H1 (cell line): ENCODE measurements at regions not wholly inside any gene's neighbourhood (a gene's known extent, or its start where the extent isn't known, plus 50 kb on each side); places are given as distances from the start of the nearest gene placed in this dataset.

Experiments used
- CTCF ChIA-PET: fragments of 300-600 bp; sonication (Branson Sonifier 250); formaldehyde crosslinking; loops from one replicate; lab custom pipeline; 2021; ENCODE audit not compliant: partially characterized antibody; lab: Charles Lee
- POLR2A ChIA-PET: fragments of 300-600 bp; sonication (Branson Sonifier 250); formaldehyde crosslinking; loops from one replicate; lab custom pipeline; 2021; ENCODE audit warnings: inconsistent platforms; ENCODE audit not compliant: partially characterized antibody; lab: Charles Lee
- DNase-seq, 2 experiments: peaks; one replicate each; pipeline versions ENCODE4 v3.0.0 to v3.0.0-alpha.2; 2010 to 2022; ENCODE audit warnings: low spot score in 2 of 2, low read depth in 1 of 2, mixed read lengths in 1 of 2
- FAIRE-seq: peaks from 2 replicates; lab custom pipeline; 2011; peaks lifted over from hg19 to GRCh38; lab: Jason Lieb, UNC
- H2AFZ ChIP-seq: 2 replicates; pipeline ENCODE4 v1.8.1; 2012; ENCODE audit warnings: low read length, inconsistent platforms
- H2AK5ac ChIP-seq: 2 replicates; pipeline ENCODE4 v1.6.1; 2013; ENCODE audit warnings: low read depth, low read length
- H2BK120ac ChIP-seq: replicated peaks from 2 replicates; pipeline ENCODE3; 2013; ENCODE audit warnings: low read depth, low read length, inconsistent platforms
- H2BK12ac ChIP-seq: 2 replicates; pipeline ENCODE4 v1.6.1; 2013; ENCODE audit warnings: low read depth, low read length
- H2BK15ac ChIP-seq: 2 replicates; pipeline ENCODE4 v1.6.1; 2013; ENCODE audit warnings: low read length
- H2BK20ac ChIP-seq: 2 replicates; pipeline ENCODE4 v1.6.1; 2013; ENCODE audit warnings: low read length
- H2BK5ac ChIP-seq: 2 replicates; pipeline ENCODE4 v1.6.1; 2013; ENCODE audit warnings: low read depth, low read length
- H3K14ac ChIP-seq: 2 replicates; pipeline ENCODE4 v1.6.1; 2013; ENCODE audit warnings: inconsistent platforms; ENCODE audit not compliant: insufficient read length
- H3K18ac ChIP-seq: 2 replicates; pipeline ENCODE4 v1.6.1; 2013; ENCODE audit warnings: low read length; ENCODE audit errors: extremely low read depth
- H3K23ac ChIP-seq: 2 replicates; pipeline ENCODE4 v1.6.1; 2013; ENCODE audit warnings: inconsistent platforms; ENCODE audit not compliant: insufficient read length
- H3K23me2 ChIP-seq: 2 replicates; pipeline ENCODE4 v1.6.1; 2013; ENCODE audit warnings: low read depth, low read length
- H3K27ac ChIP-seq: 2 replicates; pipeline ENCODE4 v1.6.1; 2011; ENCODE audit warnings: low read depth, low read length, inconsistent platforms
- H3K27me3 ChIP-seq, 4 experiments: replicated peaks in 1 of 4; 1 replicate in 1 of 4; 2 replicates in 3 of 4; pipeline versions ENCODE4 v1.6.1 to v1.8.1; 2011 to 2013; ENCODE audit warnings: low read length in 3 of 4, mild to moderate bottlenecking in 3 of 4, inconsistent platforms in 2 of 4, mixed read lengths in 2 of 4, moderate library complexity in 1 of 4; ENCODE audit not compliant: control insufficient read depth in 3 of 4, insufficient read depth in 3 of 4; ENCODE audit errors: extremely low read depth in 1 of 4
- H3K36me3 ChIP-seq, 4 experiments: 2 replicates each; pipeline versions ENCODE4 v1.6.1 to v1.8.1; 2011 to 2013; ENCODE audit warnings: mild to moderate bottlenecking in 4 of 4, low read length in 3 of 4, moderate library complexity in 2 of 4, control low read depth in 1 of 4, inconsistent platforms in 1 of 4; ENCODE audit not compliant: insufficient read depth in 4 of 4, control insufficient read depth in 2 of 4
- H3K4ac ChIP-seq: replicated peaks from 2 replicates; pipeline ENCODE3; 2013; ENCODE audit warnings: low read length, low read depth, mixed read lengths, inconsistent platforms; ENCODE audit not compliant: insufficient read length
- H3K4me1 ChIP-seq, 4 experiments: replicated peaks in 1 of 4; 1 replicate in 1 of 4; 2 replicates in 3 of 4; pipeline versions ENCODE4 v1.6.1 to v1.8.1; 2011 to 2013; ENCODE audit warnings: low read length in 3 of 4, inconsistent platforms in 2 of 4, mixed read lengths in 1 of 4; ENCODE audit not compliant: insufficient read depth in 4 of 4, control insufficient read depth in 3 of 4
- H3K4me2 ChIP-seq, 2 experiments: 2 replicates each; pipeline versions ENCODE4 v1.6.1 to v1.8.1; 2011 to 2013; ENCODE audit warnings: low read depth in 2 of 2, low read length in 2 of 2, control low read depth in 1 of 2, inconsistent platforms in 1 of 2, mild to moderate bottlenecking in 1 of 2; ENCODE audit not compliant: insufficient read depth in 1 of 2
- H3K4me3 ChIP-seq, 4 experiments: fragments of 200-600, 300-600 bp in 1 of 4; sonication (generic), shearing (Covaris generic), sonication (Bioruptor Twin) in 1 of 4; 2 replicates each; pipeline versions ENCODE4 v1.5.1 to v1.8.1; 2011 to 2016; ENCODE audit warnings: low read length in 4 of 4, low read depth in 3 of 4, control low read depth in 2 of 4, inconsistent platforms in 2 of 4, mild to moderate bottlenecking in 2 of 4, mixed read lengths in 1 of 4, moderate library complexity in 1 of 4; ENCODE audit not compliant: insufficient read depth in 2 of 4; ENCODE audit errors: extremely low read depth in 1 of 4
- H3K56ac ChIP-seq: replicated peaks from 2 replicates; pipeline ENCODE3; 2013; ENCODE audit warnings: low read depth, mild to moderate bottlenecking, mixed read lengths, low read length, inconsistent platforms; ENCODE audit not compliant: insufficient read length
- H3K79me1 ChIP-seq: 2 replicates; pipeline ENCODE4 v1.6.1; 2013; ENCODE audit warnings: low read depth, low read length, control low read depth
- H3K79me2 ChIP-seq, 2 experiments: 2 replicates each; pipeline versions ENCODE4 v1.6.1 to v1.8.1; 2012 to 2013; ENCODE audit warnings: low read length in 2 of 2, mild to moderate bottlenecking in 2 of 2, inconsistent platforms in 1 of 2; ENCODE audit not compliant: insufficient read depth in 2 of 2, control insufficient read depth in 1 of 2
- H3K9ac ChIP-seq, 4 experiments: replicated peaks in 1 of 4; 1 replicate in 1 of 4; 2 replicates in 3 of 4; pipeline versions ENCODE4 v1.6.1 to v1.8.1; 2011 to 2013; ENCODE audit warnings: low read depth in 3 of 4, low read length in 3 of 4, control low read depth in 2 of 4, mild to moderate bottlenecking in 2 of 4, moderate library complexity in 2 of 4, inconsistent platforms in 1 of 4; ENCODE audit errors: extremely low read depth in 1 of 4
- H3K9me3 ChIP-seq, 2 experiments: 2 replicates each; pipeline versions ENCODE4 v1.6.1 to v1.8.1; 2012 to 2013; ENCODE audit warnings: mild to moderate bottlenecking in 2 of 2, moderate library complexity in 2 of 2, control low read depth in 1 of 2, inconsistent platforms in 1 of 2, low read depth in 1 of 2, low read length in 1 of 2, mixed read lengths in 1 of 2; ENCODE audit not compliant: insufficient read depth in 2 of 2
- H4K20me1 ChIP-seq, 2 experiments: replicated peaks in 1 of 2; 2 replicates each; pipeline versions ENCODE3 to v1.8.1; 2011 to 2013; ENCODE audit warnings: inconsistent platforms in 2 of 2, low read length in 2 of 2, mild to moderate bottlenecking in 1 of 2; ENCODE audit not compliant: insufficient read depth in 2 of 2, control insufficient read depth in 1 of 2
- H4K5ac ChIP-seq: 2 replicates; pipeline ENCODE4 v1.6.1; 2013; ENCODE audit warnings: low read length, low read depth, mixed read lengths, inconsistent platforms; ENCODE audit not compliant: insufficient read length
- H4K8ac ChIP-seq: 2 replicates; pipeline ENCODE4 v1.8.0; 2013; ENCODE audit warnings: mild to moderate bottlenecking, moderate library complexity, low read length, inconsistent platforms; ENCODE audit not compliant: insufficient read depth; ENCODE audit errors: extremely low read depth
- H4K91ac ChIP-seq: replicated peaks from 2 replicates; pipeline ENCODE3; 2013; ENCODE audit warnings: low read length, mixed read lengths, inconsistent platforms; ENCODE audit not compliant: insufficient read length
- ASH2L ChIP-seq: fragments of 200-600, 300-600 bp; sonication (generic); IDR thresholded peaks from one replicate; pipeline ENCODE4 v1.7.1; 2017; ENCODE audit warnings: low read length
- CREB1 ChIP-seq: IDR thresholded peaks from 2 replicates; pipeline ENCODE4 v1.6.1; 2012; ENCODE audit warnings: inconsistent platforms
- E2F6 ChIP-seq: IDR thresholded peaks from 2 replicates; pipeline ENCODE4 v1.6.1; 2012; ENCODE audit warnings: inconsistent platforms
- EGR1 ChIP-seq: IDR thresholded peaks from 2 replicates; pipeline ENCODE4 v1.6.1; 2011; ENCODE audit warnings: low read depth, low read length, borderline replicate concordance
- GTF2F1 ChIP-seq: IDR thresholded peaks from 2 replicates; pipeline ENCODE4 v1.6.1; 2012; ENCODE audit warnings: low read depth, low read length, improper control_type of control experiment, borderline replicate concordance
- JUND ChIP-seq: IDR thresholded peaks from 2 replicates; pipeline ENCODE4 v1.6.1; 2011; ENCODE audit warnings: mild to moderate bottlenecking, improper control_type of control experiment, low read length
- MAFK ChIP-seq: IDR thresholded peaks from 2 replicates; pipeline ENCODE4 v1.6.1; 2012; ENCODE audit warnings: low read depth, mild to moderate bottlenecking, improper control_type of control experiment, low read length
- SAP30 ChIP-seq: fragments of 300-600 bp; sonication (generic); IDR thresholded peaks from 2 replicates; pipeline ENCODE4 v1.7.1; 2012; ENCODE audit warnings: low read length, moderate library complexity, mild to moderate bottlenecking, inconsistent platforms; ENCODE audit not compliant: insufficient read depth, insufficient replicate concordance
- SIX5 ChIP-seq: IDR thresholded peaks from 2 replicates; pipeline ENCODE4 v1.6.1; 2011; ENCODE audit warnings: mild to moderate bottlenecking, low read depth, low read length
- WGBS, 2 experiments: shearing (Covaris generic) in 1 of 2; methylation state at CpG; one replicate each; pipeline versions ENCODE4 v1.1.6 to v1.1.7; 2013 to 2015; ENCODE audit warnings: low lambda C conversion rate in 2 of 2, mixed read lengths in 2 of 2, inconsistent platforms in 1 of 2, low coverage in 1 of 2, missing lambda C conversion rate in 1 of 2; ENCODE audit not compliant: insufficient replicate concordance in 2 of 2, insufficient coverage in 1 of 2, insufficient read length in 1 of 2; ENCODE audit errors: extremely low coverage in 1 of 2, missing lambda C conversion rate in 1 of 2; 5-methylcytosine and 5-hydroxymethylcytosine counted together

DNA sequence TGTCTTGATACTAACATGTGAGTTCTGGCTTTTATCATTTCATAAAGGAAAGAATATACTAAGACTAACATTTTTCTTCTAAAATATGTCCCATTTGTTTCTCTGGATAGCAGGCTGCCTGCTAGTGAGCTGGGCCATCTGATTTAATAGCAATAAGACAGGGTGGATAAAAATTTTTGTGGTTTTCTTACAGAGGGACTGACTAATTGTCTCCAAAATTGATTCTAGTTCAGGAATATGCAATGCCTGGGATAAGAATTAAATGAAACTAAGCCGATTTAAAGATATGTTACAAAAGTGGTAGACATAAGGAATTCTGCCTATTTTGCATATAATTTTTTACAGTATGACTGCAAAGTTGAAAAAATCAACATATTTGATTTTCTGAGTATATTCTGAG, 252.9 kb upstream of the NAV3 start:
- no peak overlapping the region for H3K27ac ChIP-seq

More for the DNA sequence above, 252.9 kb upstream of the NAV3 start:
- H4K91ac ChIP-seq = no peak overlapping the region
- no peak overlapping the region for H2AK5ac ChIP-seq
- no peak overlapping the region for H4K8ac ChIP-seq
- no peak for FAIRE-seq
- no peaks in the 10 kb centered on the region for H3K36me3 ChIP-seq
- POLR2A ChIA-PET = no interaction called here
- H2AFZ ChIP-seq = no peak overlapping the region
- no peak overlapping the region for H2BK12ac ChIP-seq
- TF ChIP-seq CREB1 (no peak), SAP30 (no peak), E2F6 (no peak), MAFK (no peak), SIX5 (no peak), ASH2L (no peak), GTF2F1 (no peak), EGR1 (no peak), JUND (no peak)
- no peak overlapping the region for H3K56ac ChIP-seq
- no peak for DNase-seq
- no peaks in the 10 kb centered on the region for H4K20me1 ChIP-seq
- no peak overlapping the region for H2BK15ac ChIP-seq
- H2BK120ac ChIP-seq = no peak overlapping the region
- no peak overlapping the region for H2BK5ac ChIP-seq
- CTCF ChIA-PET = interaction anchor here (1.6 kb wide), 1 partner anchor 108 kb away, joined by 4 read pairs; no protein-coding TSS in a partner anchor
- H3K14ac ChIP-seq = no peak overlapping the region
- H4K5ac ChIP-seq = no peak overlapping the region
- H3K23ac ChIP-seq = no peak overlapping the region
- H3K79me2 ChIP-seq = no peaks in the 10 kb centered on the region
- H3K27me3 ChIP-seq = peaks cover 0 to under 1% (median 0%) of the 10 kb centered on the region in 4 experiments; a peak in 1 of 7 replicates
- H3K4me3 ChIP-seq = no peak overlapping the region
- H3K9me3 ChIP-seq = no peaks in the 10 kb centered on the region
- no peaks in the 10 kb centered on the region for H3K4me1 ChIP-seq
- no peaks in the 10 kb centered on the region for H3K23me2 ChIP-seq
- no peak overlapping the region for H3K4ac ChIP-seq
- H3K79me1 ChIP-seq = no peaks in the 10 kb centered on the region
- H3K4me2 ChIP-seq = no peak overlapping the region
- no peak overlapping the region for H3K9ac ChIP-seq
- no peak overlapping the region for H3K18ac ChIP-seq
- H2BK20ac ChIP-seq = no peak overlapping the region
- 100% methylated on average over 1 of the region's 1 CpG; no CpG with 5 or more reads in 1 of the 2 experiments for WGBS, 2 experiments
